Embryonic facial prominence (tissue), 1 donor: ENCODE measurements at regions not wholly inside any gene's neighbourhood (a gene's known extent, or its start where the extent isn't known, plus 50 kb on each side); places are given as distances from the start of the nearest gene placed in this dataset.

Experiments used
- DNase-seq: peaks from one replicate; pipeline ENCODE4 v3.0.0-alpha.2; 2016; ENCODE audit errors: extremely low spot score

DNA sequence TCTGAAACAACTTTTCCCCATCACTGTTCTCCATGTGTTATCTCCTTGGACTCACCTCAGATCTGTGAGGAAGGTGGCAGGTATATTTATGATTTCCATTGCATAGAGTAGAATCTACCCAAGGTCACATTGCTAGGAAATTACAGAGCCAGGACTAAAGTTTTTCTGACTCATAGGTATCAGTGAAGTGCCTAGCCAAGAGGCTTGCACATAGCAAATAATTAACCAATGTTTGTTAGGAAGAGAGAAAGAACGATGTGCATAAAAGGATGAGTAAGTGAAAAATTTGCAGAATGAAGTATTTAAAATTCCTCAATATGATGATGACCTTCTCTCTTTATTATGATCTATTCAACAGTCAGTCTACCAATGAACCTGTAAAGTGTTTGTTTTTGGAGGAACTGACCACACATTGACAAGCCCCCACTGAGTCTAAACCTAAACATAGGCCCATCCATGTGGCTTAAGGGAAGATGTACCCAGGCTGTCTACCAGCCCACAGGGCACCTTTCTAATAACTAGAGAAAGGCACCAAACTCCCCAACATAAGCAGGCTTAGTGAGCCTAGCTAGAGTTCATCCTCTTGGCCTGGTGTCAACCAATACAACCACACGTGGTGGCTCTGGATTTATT, 252.9 kb upstream of the ZMIZ1 start:
- DNase-seq: no peak

GRCh38 chr10:78817361-78817760, 251.4 kb upstream of the ZMIZ1 start:
- no peak for DNase-seq

DNA sequence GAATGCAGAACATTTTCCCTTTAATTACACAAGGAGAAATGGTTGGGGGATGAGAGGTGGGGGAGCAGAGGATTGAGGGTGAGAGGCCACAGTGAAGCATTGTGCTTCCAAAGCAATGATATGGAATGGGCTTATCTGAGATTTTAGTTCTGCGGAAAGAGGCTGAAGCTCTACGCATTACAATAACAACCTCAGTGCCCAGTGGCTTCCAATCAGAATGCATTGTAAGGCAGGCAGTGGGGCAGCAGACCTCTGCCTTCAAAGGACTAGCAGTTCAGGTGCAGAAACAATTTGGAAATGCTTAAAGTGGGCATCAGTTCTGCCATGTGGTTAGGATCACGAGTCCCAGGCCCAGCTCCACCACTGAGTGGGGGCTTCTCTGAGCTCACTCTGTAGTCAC, 251.0 kb upstream of the ZMIZ1 start:
- DNase-seq: no peak

GRCh38 chr10:78819361-78820006, 249.3 kb upstream of the ZMIZ1 start:
- DNase-seq: no peak

GRCh38 chr10:78820007-78820362, 248.8 kb upstream of the ZMIZ1 start:
- DNase-seq: no peak

- DNase-seq: no peak
These were observed 247.7 kb upstream of the ZMIZ1 start for GRCh38 chr10:78821052-78821451.

GRCh38 chr10:78828647-78829539, 239.9 kb upstream of the ZMIZ1 start:
- DNase-seq: no peak

- no peak for DNase-seq
These were observed 239.2 kb upstream of the ZMIZ1 start for GRCh38 chr10:78829565-78829964.

- no peak for DNase-seq
These were observed 238.4 kb upstream of the ZMIZ1 start for GRCh38 chr10:78830062-78830975.

- no peak for DNase-seq
These were observed 237.8 kb upstream of the ZMIZ1 start for GRCh38 chr10:78830976-78831375.

DNA sequence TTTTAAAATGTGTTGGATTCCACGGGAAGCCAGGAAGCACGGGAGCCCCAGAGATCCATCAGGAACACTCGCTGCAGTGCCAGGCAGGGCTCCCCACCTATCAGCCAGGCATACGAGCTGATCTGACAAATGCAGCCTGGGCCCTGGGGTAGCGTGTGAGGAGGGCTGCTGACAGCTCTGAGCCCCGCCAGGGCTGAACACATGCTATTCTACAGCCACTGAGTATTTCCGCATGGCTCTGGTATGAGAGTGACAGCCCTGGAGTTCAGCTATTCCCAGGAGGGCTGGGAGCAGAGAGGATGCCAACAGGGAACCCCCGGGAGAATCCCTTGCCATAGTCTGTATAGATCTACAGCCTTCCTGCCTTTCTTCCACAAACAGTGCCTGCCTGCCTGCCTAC, 237.3 kb upstream of the ZMIZ1 start:
- DNase-seq: no peak

- no peak for DNase-seq
These were observed 236.5 kb upstream of the ZMIZ1 start for GRCh38 chr10:78832281-78832680.

DNA sequence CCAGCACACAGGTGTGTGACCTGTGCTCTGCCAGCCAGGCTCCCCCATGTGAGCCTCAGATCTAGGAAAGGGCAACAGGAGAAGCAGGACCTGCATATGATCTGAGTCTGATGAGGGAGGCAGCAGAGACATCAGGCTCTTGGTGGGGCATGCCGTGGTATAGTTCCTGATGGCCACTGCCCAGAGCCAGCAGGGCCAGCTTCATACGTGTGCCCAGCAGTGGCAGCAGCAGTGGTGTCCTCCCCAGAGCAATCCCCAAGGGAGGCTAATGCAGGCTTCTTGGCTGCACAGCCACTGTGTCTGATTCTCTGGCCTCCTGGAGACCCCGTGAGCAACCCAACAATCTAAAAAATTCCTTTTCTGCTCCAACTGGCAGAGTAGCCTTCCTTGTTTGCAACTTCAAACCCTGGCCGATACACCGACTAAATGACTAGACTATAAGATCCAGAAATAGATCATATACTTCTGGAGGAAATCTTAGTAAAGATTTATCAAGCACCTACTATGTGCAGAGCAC, 230.6 kb upstream of the ZMIZ1 start:
- no peak for DNase-seq

GRCh38 chr10:78843495-78843894, 225.3 kb upstream of the ZMIZ1 start:
- no peak for DNase-seq

- DNase-seq: no peak
These were observed 223.7 kb upstream of the ZMIZ1 start for GRCh38 chr10:78844960-78845607.

- no peak for DNase-seq
These were observed 222.7 kb upstream of the ZMIZ1 start for GRCh38 chr10:78846071-78846470.

DNA sequence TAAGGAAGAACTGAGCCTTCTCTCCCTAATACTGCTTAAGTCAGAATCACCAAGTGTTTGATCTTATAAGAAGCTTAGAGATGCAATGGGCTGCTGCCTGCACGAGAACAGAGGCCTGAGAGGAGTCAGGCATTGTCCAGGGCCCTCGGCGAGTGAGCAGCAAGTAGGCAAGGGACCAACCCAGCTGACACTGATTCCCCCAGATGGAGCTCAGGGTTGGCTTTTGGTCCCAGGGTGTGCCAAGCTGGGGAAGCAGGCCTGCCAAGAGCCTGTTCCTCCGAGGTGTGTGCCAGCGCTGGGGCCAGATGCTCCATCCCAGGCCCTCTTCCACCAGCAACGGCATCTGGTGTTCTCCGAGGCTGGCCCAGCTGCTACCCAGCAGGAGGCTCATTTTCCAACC, 222.0 kb upstream of the ZMIZ1 start:
- no peak for DNase-seq

DNA sequence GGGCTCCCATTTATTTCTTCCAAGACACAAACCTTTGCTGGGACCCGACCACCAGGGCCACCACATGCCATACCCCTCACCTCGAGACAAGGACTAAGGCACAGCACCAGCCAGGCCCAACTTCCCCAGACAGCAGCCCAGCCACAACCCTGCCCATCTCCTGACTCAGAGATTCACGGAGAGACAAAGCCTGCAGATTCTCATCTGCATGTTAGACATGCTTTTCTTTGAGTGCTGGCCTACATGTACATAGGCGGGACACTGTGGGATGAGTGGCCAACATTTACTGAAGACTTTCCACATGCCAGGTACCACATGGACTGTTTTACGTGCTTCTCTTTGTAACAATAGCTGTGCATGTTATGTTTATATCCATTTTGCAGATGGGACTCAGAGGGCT, 221.3 kb upstream of the ZMIZ1 start:
- no peak for DNase-seq

DNA sequence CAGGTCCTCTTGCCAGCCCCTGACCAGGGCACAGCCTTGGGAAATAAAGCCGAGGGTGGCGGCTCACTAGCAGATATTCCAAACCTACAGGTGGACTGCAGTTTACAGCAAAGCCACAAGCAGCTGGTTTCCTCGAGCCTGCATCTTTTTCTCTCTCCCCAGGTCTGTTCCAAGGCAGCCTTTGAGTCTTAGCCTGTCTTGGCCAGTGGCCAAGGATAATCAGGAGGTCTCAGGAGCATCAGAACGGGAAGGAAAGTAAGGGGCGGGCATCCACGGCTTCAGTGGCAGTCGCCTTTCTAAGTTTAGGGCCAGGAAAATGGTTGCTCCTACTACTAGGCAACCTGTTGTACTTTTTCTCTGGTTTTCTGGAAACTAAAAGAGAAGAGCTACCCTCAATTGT, 219.7 kb upstream of the ZMIZ1 start:
- no peak for DNase-seq

DNA sequence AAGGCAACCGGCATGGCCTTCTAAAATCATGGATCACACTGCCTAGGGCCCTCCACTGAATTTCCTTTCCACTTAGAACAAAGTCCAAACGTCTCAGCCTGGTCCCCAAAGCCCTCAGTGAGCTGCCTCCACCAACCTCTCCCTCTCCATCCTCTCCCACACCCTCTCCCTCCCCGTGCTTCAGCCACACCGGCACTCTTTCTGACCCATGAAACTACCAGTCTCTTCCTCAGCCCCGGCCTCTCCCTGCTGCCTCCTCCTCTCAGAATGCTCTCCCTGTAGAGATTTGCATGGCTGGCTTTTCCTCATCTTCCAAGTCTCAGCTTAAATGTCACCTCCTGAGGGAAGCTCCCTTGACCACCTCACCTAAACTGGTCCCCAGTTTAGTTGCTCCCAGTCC, 219.0 kb upstream of the ZMIZ1 start:
- DNase-seq: no peak
